GM12874 (cell line): ENCODE measurements at regions not wholly inside any gene's neighbourhood (a gene's known extent, or its start where the extent isn't known, plus 50 kb on each side); places are given as distances from the start of the nearest gene placed in this dataset.

Experiments used
- TF ChIP-seq, protein P1 (sequence below): IDR thresholded peaks from 2 replicates; pipeline ENCODE4 v1.5.1; 2011; ENCODE audit warnings: low read depth, mild to moderate bottlenecking, control low read depth, low read length, moderate library complexity; ENCODE audit not compliant: insufficient read depth

DNA sequence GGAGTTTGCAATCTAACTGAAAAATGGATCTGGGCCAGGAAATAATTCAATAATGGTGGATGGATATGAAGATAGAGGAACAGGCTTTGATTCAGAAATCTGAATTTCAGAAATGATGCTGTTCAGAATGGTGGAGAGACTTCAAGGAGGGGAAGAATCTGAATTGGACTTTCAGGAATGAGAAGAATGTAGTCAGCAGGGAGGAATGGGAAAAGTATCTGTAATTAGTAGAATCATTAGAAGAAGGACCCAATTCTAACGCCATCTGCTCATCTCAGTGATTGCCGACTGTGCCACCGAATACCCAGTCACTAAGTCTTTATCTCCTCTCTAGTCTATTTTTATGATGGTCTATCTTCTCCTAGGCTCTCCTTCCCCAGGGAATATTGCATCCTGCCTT lies 363.2 kb downstream of the GALC start:
- TF ChIP-seq, protein P1, sequence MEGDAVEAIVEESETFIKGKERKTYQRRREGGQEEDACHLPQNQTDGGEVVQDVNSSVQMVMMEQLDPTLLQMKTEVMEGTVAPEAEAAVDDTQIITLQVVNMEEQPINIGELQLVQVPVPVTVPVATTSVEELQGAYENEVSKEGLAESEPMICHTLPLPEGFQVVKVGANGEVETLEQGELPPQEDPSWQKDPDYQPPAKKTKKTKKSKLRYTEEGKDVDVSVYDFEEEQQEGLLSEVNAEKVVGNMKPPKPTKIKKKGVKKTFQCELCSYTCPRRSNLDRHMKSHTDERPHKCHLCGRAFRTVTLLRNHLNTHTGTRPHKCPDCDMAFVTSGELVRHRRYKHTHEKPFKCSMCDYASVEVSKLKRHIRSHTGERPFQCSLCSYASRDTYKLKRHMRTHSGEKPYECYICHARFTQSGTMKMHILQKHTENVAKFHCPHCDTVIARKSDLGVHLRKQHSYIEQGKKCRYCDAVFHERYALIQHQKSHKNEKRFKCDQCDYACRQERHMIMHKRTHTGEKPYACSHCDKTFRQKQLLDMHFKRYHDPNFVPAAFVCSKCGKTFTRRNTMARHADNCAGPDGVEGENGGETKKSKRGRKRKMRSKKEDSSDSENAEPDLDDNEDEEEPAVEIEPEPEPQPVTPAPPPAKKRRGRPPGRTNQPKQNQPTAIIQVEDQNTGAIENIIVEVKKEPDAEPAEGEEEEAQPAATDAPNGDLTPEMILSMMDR, result no peak

GRCh38 chr14:87628780-87629179 lies 364.2 kb downstream of the GALC start:
- TF ChIP-seq, protein P1, result no peak

DNA sequence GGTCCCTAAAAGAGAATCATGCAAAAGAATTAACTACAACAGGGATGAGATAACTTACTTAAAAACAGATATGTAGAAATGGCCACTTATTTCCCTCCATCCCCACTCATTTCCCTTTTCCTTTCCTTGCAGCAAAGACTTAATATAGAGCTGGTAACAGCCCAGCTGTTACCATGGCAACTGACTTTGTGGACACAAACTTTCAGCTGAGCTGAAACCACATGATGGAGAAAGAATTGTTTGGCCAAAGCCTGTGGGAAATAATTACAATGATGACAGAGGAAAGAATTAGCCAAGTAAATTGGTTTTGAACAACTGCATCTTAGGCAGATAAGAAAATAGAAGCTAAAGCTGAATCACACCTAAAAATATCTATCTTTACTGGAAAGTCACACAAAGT lies 364.9 kb downstream of the GALC start:
- TF ChIP-seq, protein P1, result no peak

DNA sequence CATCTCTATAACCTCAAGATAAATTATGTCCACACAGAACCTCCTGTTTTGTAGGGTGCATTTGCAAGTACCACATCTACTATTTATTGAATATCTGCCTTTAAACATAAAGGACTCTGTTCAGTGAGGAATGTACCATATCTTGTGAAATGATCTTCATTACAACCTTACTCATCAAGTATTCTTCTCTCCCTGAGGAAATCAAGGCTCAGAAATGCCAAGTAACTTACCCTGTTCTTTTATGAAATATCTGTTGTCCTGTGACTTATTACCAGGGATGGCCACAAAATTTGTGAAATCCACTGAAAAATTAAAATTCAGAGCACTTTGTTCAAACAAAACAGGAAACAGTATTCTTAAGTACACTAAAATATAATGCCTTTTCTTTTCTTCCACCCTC lies 366.7 kb downstream of the GALC start:
- TF ChIP-seq, protein P1, result no peak

DNA sequence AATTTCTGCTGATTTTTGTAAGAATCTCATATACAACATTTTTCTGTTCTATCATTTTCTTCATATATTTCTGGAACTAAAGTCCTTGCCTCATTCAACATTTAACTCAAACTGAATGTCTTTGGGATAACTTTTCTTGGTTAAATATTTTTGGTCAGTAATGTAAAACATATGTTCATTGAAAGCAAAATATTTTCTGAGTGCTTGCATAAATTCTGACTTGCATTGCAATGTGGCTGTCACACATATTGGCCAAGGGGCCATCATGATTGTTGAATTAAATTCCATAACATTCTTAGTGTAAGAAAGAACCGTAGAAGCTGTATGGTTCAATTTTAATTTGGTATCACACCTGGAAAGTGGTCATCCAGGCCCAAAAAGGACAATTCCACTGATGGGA lies 369.4 kb downstream of the GALC start:
- TF ChIP-seq, protein P1, result no peak

GRCh38 chr14:87617079-87617478 lies 375.9 kb downstream of the GALC start:
- TF ChIP-seq, protein P1, result no peak

DNA sequence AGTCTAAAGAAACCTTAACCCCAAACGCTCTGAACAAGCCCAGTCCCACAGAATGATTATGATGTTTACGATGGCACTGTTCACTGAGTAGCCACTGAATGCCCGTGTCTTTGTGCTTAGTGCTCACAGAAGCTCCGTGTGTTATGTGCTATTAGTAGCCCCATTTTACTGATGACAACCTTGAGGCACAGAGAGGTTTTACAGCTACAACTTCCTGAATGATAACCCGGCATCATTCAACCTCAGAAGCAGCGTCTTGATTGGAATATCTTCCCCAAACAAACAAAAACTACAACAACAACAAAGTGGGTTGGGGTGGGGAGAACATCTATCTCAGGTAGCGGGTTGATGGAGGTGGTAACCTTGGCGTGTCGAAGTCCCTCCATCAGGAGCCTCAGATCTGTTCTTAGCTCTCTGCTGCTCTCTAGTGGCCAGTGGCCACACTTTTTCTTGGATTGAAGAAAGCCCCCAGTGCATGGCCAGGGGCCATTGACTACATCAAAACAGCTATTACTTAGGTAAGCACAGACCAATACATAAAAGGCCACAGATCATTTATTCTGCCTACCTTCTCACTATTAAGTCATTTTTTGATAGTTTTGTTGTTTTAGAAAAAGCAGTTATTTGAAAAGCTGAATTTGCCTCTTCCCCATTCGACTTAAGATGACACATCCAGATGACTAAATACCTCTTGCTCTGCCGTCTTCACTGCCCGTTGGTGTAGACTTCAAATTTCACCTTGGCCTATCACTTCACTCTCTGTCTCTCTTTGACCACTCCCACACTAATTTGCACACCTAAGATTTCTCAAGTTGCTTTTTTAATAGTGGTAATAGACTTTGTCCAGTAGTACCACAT lies 376.9 kb downstream of the GALC start:
- TF ChIP-seq, protein P1, result peak; percentile 76
